GM21723 (cell line): ENCODE measurements at regions not wholly inside any gene's neighbourhood (a gene's known extent, or its start where the extent isn't known, plus 50 kb on each side); places are given as distances from the start of the nearest gene placed in this dataset.

Experiments used
- ATAC-seq: cut with Tn5 transposase; IDR thresholded peaks from one replicate; pipeline ENCODE4 v1.9.1; 2021; ENCODE audit warnings: mild to moderate bottlenecking, moderate library complexity; ENCODE audit not compliant: unreplicated experiment

- ATAC-seq, result no peak
These were observed 133.4 kb upstream of the FNDC3A start for GRCh38 chr13:48842316-48842715.

- no peak for ATAC-seq
These were observed 131.9 kb upstream of the FNDC3A start for GRCh38 chr13:48843630-48844380.

- no peak for ATAC-seq
These were observed 131.0 kb upstream of the FNDC3A start for GRCh38 chr13:48844676-48845075.

- no peak for ATAC-seq
These were observed 126.2 kb upstream of the FNDC3A start for GRCh38 chr13:48849515-48849914.

GRCh38 chr13:48851707-48852106 is 124.0 kb upstream of the FNDC3A start:
- no peak for ATAC-seq

- no peak for ATAC-seq
These were observed 122.6 kb upstream of the FNDC3A start for GRCh38 chr13:48852911-48853727.

GRCh38 chr13:48853728-48854102 is 122.0 kb upstream of the FNDC3A start:
- ATAC-seq, result no peak

GRCh38 chr13:48857576-48857975 is 118.1 kb upstream of the FNDC3A start:
- no peak for ATAC-seq

- ATAC-seq, result no peak
These were observed 117.4 kb upstream of the FNDC3A start for GRCh38 chr13:48858122-48858902.

GRCh38 chr13:48859272-48860105 is 116.2 kb upstream of the FNDC3A start:
- no peak for ATAC-seq

- no peak for ATAC-seq
These were observed 115.3 kb upstream of the FNDC3A start for GRCh38 chr13:48860364-48860763.

GRCh38 chr13:48862572-48862971 is 113.1 kb upstream of the FNDC3A start:
- no peak for ATAC-seq

- no peak for ATAC-seq
These were observed 111.6 kb upstream of the FNDC3A start for GRCh38 chr13:48864100-48864499.

GRCh38 chr13:48866249-48866648 is 109.5 kb upstream of the FNDC3A start:
- ATAC-seq, result no peak

- no peak for ATAC-seq
These were observed 102.6 kb upstream of the FNDC3A start for GRCh38 chr13:48873081-48873480.

- ATAC-seq, result no peak
These were observed 102.1 kb upstream of the FNDC3A start for GRCh38 chr13:48873587-48873986.

- no peak for ATAC-seq
These were observed 101.5 kb upstream of the FNDC3A start for GRCh38 chr13:48874165-48874564.

GRCh38 chr13:48875047-48875446 is 100.7 kb upstream of the FNDC3A start:
- ATAC-seq, result no peak

GRCh38 chr13:48876289-48876688 is 99.4 kb upstream of the FNDC3A start:
- no peak for ATAC-seq

GRCh38 chr13:48879432-48879831 is 96.3 kb upstream of the FNDC3A start:
- ATAC-seq, result no peak

GRCh38 chr13:48879854-48880253 is 95.9 kb upstream of the FNDC3A start:
- no peak for ATAC-seq
